Activated B cell treated with CpG ODN at 0.5 μM for 24 hours (primary cell): ENCODE measurements at regions not wholly inside any gene's neighbourhood (a gene's known extent, or its start where the extent isn't known, plus 50 kb on each side); places are given as distances from the start of the nearest gene placed in this dataset.

ENCODE experiments used
- ATAC-seq: fragments of 200-7000 bp; cut with Tn5 transposase; one replicate; pipeline ENCODE4 v1.10.0; 2021; ENCODE audit warnings: low read depth, mild to moderate bottlenecking, moderate library complexity
- CTCF ChIA-PET: fragments of 350-600 bp; sonication (Branson Sonifier 250); formaldehyde crosslinking; loops from one replicate; lab custom pipeline; 2021; ENCODE audit warnings: antibody characterized with exemption; lab: Charles Lee
- POLR2A ChIA-PET: fragments of 350-600 bp; sonication (Branson Sonifier 250); formaldehyde crosslinking; loops from one replicate; lab custom pipeline; 2021; ENCODE audit warnings: antibody characterized with exemption; lab: Charles Lee
- DNase-seq: peaks from one replicate; pipeline ENCODE4 v3.0.0; 2022
- H3K27ac Mint-ChIP-seq: one replicate; pipeline ENCODE4 v1.8.0; 2020; ENCODE audit warnings: mixed read lengths
- H3K27me3 Mint-ChIP-seq: one replicate; pipeline ENCODE4 v1.8.0; 2021; ENCODE audit warnings: mixed read lengths
- H3K36me3 Mint-ChIP-seq: one replicate; pipeline ENCODE4 v1.8.0; 2021; ENCODE audit warnings: low read depth, mixed read lengths
- H3K4me1 Mint-ChIP-seq: one replicate; pipeline ENCODE4 v1.8.0; 2021; ENCODE audit warnings: mixed read lengths
- H3K4me3 Mint-ChIP-seq: one replicate; pipeline ENCODE4 v1.8.0; 2020; ENCODE audit warnings: mild to moderate bottlenecking, mixed read lengths
- H3K9me3 Mint-ChIP-seq: one replicate; pipeline ENCODE4 v1.8.0; 2020; ENCODE audit warnings: mixed read lengths
- CTCF ChIP-seq: fragments of 200-600 bp; IDR thresholded peaks from one replicate; pipeline ENCODE4 v1.8.0; 2022; ENCODE audit warnings: antibody characterized with exemption, mild to moderate bottlenecking
- intact Hi-C: fragments of 100-400 bp; cut with micrococcal nuclease; formaldehyde crosslinking; loops from one replicate; pipeline ENCODE4 v1.15.1; 2024

GRCh38 chr13:29935309-29935981, 85.0 kb upstream of the UBL3 start:
- H3K4me1 Mint-ChIP-seq, result peaks cover 27% of the 10 kb centered on the region
- ChIA-PET CTCF (interaction anchor here (1.1 to 1.5 kb wide), 5 partner anchors 8 to 427 kb away, joined by 3 to 18 read pairs (median 3); no protein-coding TSS in a partner anchor), POLR2A (no interaction called here)
- H3K27ac Mint-ChIP-seq, result no peak overlapping the region
- H3K4me3 Mint-ChIP-seq, result peak overlapping the region; percentile 55
- no peak for TF ChIP-seq CTCF
- no peak for DNase-seq
- ATAC-seq, result peak; percentile 85
- no peaks in the 10 kb centered on the region for H3K9me3 Mint-ChIP-seq
- no peaks in the 10 kb centered on the region for H3K36me3 Mint-ChIP-seq
- peaks cover 1% of the 10 kb centered on the region for H3K27me3 Mint-ChIP-seq
- intact Hi-C loops, result no loop called here

DNA sequence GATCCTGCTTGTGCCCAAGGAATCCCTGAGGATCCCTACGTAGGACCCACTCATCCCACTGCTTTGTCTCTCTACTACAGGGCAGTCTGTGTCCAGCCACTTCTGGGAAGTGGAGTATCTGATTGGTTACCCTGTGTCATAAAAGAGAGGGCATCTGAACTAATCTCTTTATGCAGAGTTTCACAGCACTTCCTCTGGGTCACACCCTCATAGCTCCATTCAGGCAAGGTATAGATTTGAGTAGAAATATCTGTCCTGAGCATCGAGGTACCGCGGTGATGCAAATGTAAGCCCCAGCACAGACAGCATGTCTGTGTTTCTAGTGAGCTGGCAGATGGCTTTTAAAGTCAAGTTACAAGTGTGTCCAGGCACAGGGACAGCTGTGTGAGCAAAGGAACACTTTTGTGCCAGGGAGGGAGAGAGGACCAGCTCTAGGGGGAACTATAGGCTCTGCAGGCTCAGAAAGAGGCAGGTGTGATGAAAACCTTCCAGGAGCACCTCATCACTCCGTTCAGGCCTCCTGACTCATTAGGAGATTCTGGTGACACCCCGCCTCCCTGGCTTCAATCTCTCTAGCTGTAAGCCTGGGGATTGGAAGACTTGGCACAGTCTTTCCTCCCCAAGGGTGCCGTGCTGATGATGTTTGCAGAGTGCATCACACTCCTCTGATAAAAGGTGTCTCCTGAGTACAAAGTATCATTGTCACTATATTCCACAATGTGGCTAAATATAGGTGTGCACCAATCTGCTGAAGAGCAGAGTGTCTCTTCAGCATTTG, 84.3 kb upstream of the UBL3 start:
- Mint-ChIP-seq H3K4me3 (no peak overlapping the region), H3K4me1 (peaks cover 27% of the 10 kb centered on the region), H3K27ac (no peak overlapping the region), H3K9me3 (no peaks in the 10 kb centered on the region), H3K27me3 (peaks cover 2% of the 10 kb centered on the region), H3K36me3 (no peaks in the 10 kb centered on the region)
- CTCF ChIA-PET, result no interaction called here
- TF ChIP-seq CTCF, result no peak
- intact Hi-C loops, result no loop called here
- POLR2A ChIA-PET, result interaction anchor here (0.6 kb wide), 1 partner anchor 84 kb away, joined by 3 read pairs; the partner anchor contains the start of gene UBL3
- ATAC-seq (no peak), DNase-seq (no peak)

- Mint-ChIP-seq H3K36me3 (no peaks in the 10 kb centered on the region), H3K4me3 (no peak overlapping the region), H3K27me3 (peaks cover 2% of the 10 kb centered on the region), H3K9me3 (no peaks in the 10 kb centered on the region), H3K4me1 (peaks cover 27% of the 10 kb centered on the region), H3K27ac (no peak overlapping the region)
- DNase-seq (no peak), ATAC-seq (no peak)
- ChIA-PET POLR2A (no interaction called here), CTCF (no interaction called here)
- intact Hi-C loops, result no loop called here
- no peak for TF ChIP-seq CTCF
These were observed 83.0 kb upstream of the UBL3 start for GRCh38 chr13:29933401-29933800.

DNA sequence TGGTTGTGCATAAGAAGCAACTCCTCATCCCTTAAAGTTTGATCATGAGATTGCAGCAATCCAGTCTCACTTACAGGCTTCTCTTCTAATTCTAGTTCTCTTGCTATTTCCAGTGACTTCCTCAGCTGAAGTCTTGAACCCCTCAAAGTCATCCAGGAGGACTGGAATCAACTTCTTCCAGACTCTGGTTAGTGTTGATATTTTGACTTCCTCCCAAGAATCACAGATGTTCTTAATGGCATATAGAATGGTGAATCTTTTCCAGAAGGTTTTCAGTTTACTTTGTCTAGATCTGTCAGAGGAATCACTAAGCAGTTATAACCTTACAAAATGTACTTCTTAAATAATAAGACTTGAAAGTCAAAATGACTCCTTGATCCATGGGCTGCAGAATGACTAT, 81.3 kb upstream of the UBL3 start:
- Mint-ChIP-seq H3K27me3 (peaks cover 3% of the 10 kb centered on the region), H3K4me1 (peaks cover 23% of the 10 kb centered on the region), H3K27ac (no peak overlapping the region), H3K36me3 (no peaks in the 10 kb centered on the region), H3K9me3 (no peaks in the 10 kb centered on the region), H3K4me3 (no peak overlapping the region)
- CTCF ChIA-PET, result interaction anchor here (1.1 kb wide), 1 partner anchor 8 kb away, joined by 3 read pairs; no protein-coding TSS in a partner anchor
- no peak for DNase-seq
- no peak for TF ChIP-seq CTCF
- ATAC-seq, result no peak
- POLR2A ChIA-PET, result no interaction called here
- intact Hi-C loops, result no loop called here
